Panc1 (cell line): ENCODE measurements at regions not wholly inside any gene's neighbourhood (a gene's known extent, or its start where the extent isn't known, plus 50 kb on each side); places are given as distances from the start of the nearest gene placed in this dataset.

Source experiments
- CTCF ChIP-seq: fragments of 450-650 bp; IDR thresholded peaks from 2 replicates; pipeline ENCODE4 v1.5.1; 2017; ENCODE audit warnings: mild to moderate bottlenecking
- POLR2AphosphoS5 ChIP-seq: IDR thresholded peaks from 2 replicates; pipeline ENCODE4 v1.6.1; 2012; ENCODE audit warnings: mild to moderate bottlenecking, low read depth, low read length, moderate library complexity

DNA sequence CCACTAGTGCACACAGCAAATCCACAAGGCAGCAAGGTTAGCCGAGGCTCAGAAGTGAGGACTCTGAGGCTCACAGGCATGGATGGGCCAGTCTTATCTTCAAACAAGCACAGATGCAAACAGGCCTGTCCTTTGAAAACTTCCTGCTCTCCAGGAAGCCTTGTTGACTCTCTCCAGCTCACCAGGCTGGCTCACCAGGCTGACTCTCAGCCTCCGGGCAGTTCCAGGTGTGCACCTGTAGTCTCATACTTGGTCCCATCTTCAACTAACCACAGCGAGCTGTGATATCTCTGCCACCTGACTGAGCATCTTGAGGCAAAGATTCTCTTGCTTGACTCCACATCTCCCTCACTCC, 173.9 kb upstream of the ZMIZ1 start:
- TF ChIP-seq CTCF (no peak), POLR2AphosphoS5 (no peak)
